Glutamatergic neuron (in vitro differentiated cells): ENCODE measurements at regions not wholly inside any gene's neighbourhood (a gene's known extent, or its start where the extent isn't known, plus 50 kb on each side); places are given as distances from the start of the nearest gene placed in this dataset.

ENCODE experiments used
- DNase-seq: peaks from one replicate; pipeline ENCODE4 v3.0.0; 2022
- H3K27ac Mint-ChIP-seq: one replicate; pipeline ENCODE4 v1.8.0; 2020; ENCODE audit warnings: mild to moderate bottlenecking, mixed read lengths, inconsistent platforms; ENCODE audit not compliant: unreplicated experiment
- H3K27me3 Mint-ChIP-seq: one replicate; pipeline ENCODE4 v1.8.0; 2020; ENCODE audit warnings: mild to moderate bottlenecking, moderate library complexity, mixed read lengths, inconsistent platforms; ENCODE audit not compliant: unreplicated experiment
- H3K36me3 Mint-ChIP-seq: one replicate; pipeline ENCODE4 v1.8.0; 2020; ENCODE audit warnings: mild to moderate bottlenecking, mixed read lengths, inconsistent platforms; ENCODE audit not compliant: unreplicated experiment
- H3K4me1 Mint-ChIP-seq: one replicate; pipeline ENCODE4 v1.8.0; 2020; ENCODE audit warnings: mild to moderate bottlenecking, low read depth, mixed read lengths, inconsistent platforms; ENCODE audit not compliant: unreplicated experiment
- H3K4me3 Mint-ChIP-seq: one replicate; pipeline ENCODE4 v1.8.0; 2020; ENCODE audit warnings: mild to moderate bottlenecking, mixed read lengths, inconsistent platforms; ENCODE audit not compliant: unreplicated experiment
- H3K9me3 Mint-ChIP-seq: one replicate; pipeline ENCODE4 v1.8.0; 2020; ENCODE audit warnings: mild to moderate bottlenecking, moderate library complexity, mixed read lengths, inconsistent platforms; ENCODE audit not compliant: unreplicated experiment
- CTCF ChIP-seq: fragments of 200-600 bp; sonication (generic); IDR thresholded peaks from one replicate; pipeline ENCODE4 v1.5.0; 2021; ENCODE audit not compliant: partially characterized antibody, unreplicated experiment

GRCh38 chr22:49111085-49111484, 716.6 kb downstream of the BRD1 start:
- H3K4me3 Mint-ChIP-seq = no peak overlapping the region
- peaks cover 4% of the 10 kb centered on the region for H3K36me3 Mint-ChIP-seq
- H3K27me3 Mint-ChIP-seq = peaks cover 9% of the 10 kb centered on the region
- no peaks in the 10 kb centered on the region for H3K4me1 Mint-ChIP-seq
- H3K27ac Mint-ChIP-seq = no peak overlapping the region
- DNase-seq = no peak
- TF ChIP-seq CTCF = no peak
- H3K9me3 Mint-ChIP-seq = peaks cover 28% of the 10 kb centered on the region

GRCh38 chr22:49108636-49109315, 718.9 kb downstream of the BRD1 start:
- Mint-ChIP-seq H3K27ac (no peak overlapping the region), H3K9me3 (peaks cover 18% of the 10 kb centered on the region), H3K27me3 (peaks cover 4% of the 10 kb centered on the region), H3K36me3 (no peaks in the 10 kb centered on the region), H3K4me1 (no peaks in the 10 kb centered on the region), H3K4me3 (no peak overlapping the region)
- DNase-seq = no peak
- TF ChIP-seq CTCF = no peak

- H3K27me3 Mint-ChIP-seq = peaks cover 2% of the 10 kb centered on the region
- TF ChIP-seq CTCF = no peak
- DNase-seq = no peak
Measured at GRCh38 chr22:49107961-49108530, 719.6 kb downstream of the BRD1 start.

GRCh38 chr22:49107561-49107960, 720.1 kb downstream of the BRD1 start:
- no peak for DNase-seq
- H3K9me3 Mint-ChIP-seq = peaks cover 21% of the 10 kb centered on the region
- H3K27me3 Mint-ChIP-seq = peaks cover 2% of the 10 kb centered on the region
- no peak overlapping the region for H3K4me3 Mint-ChIP-seq
- peaks cover 7% of the 10 kb centered on the region for H3K36me3 Mint-ChIP-seq
- no peak for TF ChIP-seq CTCF
- H3K4me1 Mint-ChIP-seq = no peaks in the 10 kb centered on the region
- no peak overlapping the region for H3K27ac Mint-ChIP-seq

More at GRCh38 chr22:49107961-49108530, 719.6 kb downstream of the BRD1 start:
- no peaks in the 10 kb centered on the region for H3K4me1 Mint-ChIP-seq
- H3K27ac Mint-ChIP-seq = no peak overlapping the region
- H3K4me3 Mint-ChIP-seq = no peak overlapping the region
- H3K9me3 Mint-ChIP-seq = peaks cover 19% of the 10 kb centered on the region
- peaks cover 3% of the 10 kb centered on the region for H3K36me3 Mint-ChIP-seq

- peaks cover 7% of the 10 kb centered on the region for H3K36me3 Mint-ChIP-seq
- no peak for TF ChIP-seq CTCF
- H3K4me1 Mint-ChIP-seq = no peaks in the 10 kb centered on the region
- DNase-seq = no peak
- peaks cover 2% of the 10 kb centered on the region for H3K27me3 Mint-ChIP-seq
- peaks cover 20% of the 10 kb centered on the region for H3K9me3 Mint-ChIP-seq
- H3K4me3 Mint-ChIP-seq = no peak overlapping the region
- no peak overlapping the region for H3K27ac Mint-ChIP-seq
Measured at GRCh38 chr22:49106842-49107152, 720.9 kb downstream of the BRD1 start.
